ENCODE measurements at regions not wholly inside any gene's neighbourhood (a gene's known extent, or its start where the extent isn't known, plus 50 kb on each side); places are given as distances from the start of the nearest gene placed in this dataset.
"Not testable (repeated sequence)": the region's sequence is repeated elsewhere in the genome, so short reads cannot be mapped to it uniquely, and the experiment has no call there.

GRCh38 chr12:128109636-128110035, 157.3 kb upstream of the TMEM132C start:
- no peak for DNase-seq

DNA sequence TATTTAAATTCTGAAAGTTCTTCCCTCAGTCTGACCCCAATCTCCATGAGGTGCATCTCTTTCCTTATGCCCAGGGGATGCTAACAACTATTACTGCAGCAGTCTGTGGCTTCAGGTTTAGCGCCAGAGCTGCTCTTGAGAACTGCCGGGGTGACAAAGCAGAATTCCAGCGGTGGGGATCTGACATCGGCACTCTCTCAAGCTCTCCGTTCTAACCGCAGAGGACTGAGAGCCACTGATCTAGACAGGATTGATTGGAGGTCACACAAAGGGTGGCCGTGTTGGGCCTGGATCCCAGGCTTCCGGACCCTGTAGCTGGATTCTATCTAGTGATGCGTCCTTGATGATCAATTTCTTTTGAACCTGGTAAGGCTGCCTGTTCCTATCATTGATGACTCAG, 155.6 kb upstream of the TMEM132C start:
- no peak for DNase-seq

GRCh38 chr12:128111951-128112350, 155.0 kb upstream of the TMEM132C start:
- DNase-seq = no peak

DNA sequence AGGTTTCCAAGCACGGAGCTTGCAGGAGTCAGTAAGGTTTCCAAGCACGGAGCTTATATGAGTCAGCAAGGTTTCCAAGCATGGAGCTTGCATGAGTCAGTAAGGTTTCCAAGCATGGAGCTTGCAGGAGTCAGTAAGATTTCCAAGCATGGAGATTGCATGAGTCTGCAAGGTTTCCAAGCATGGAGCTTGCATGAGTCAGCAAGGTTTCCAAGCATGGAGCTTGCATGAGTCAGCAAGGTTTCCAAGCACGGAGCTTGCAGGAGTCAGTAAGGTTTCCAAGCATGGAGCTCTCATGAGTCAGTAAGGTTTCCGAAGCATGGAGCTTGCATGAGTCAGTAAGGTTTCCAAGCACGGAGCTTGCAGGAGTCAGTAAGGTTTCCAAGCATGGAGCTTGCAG, 153.7 kb upstream of the TMEM132C start:
- DNase-seq = not testable (repeated sequence)

DNA sequence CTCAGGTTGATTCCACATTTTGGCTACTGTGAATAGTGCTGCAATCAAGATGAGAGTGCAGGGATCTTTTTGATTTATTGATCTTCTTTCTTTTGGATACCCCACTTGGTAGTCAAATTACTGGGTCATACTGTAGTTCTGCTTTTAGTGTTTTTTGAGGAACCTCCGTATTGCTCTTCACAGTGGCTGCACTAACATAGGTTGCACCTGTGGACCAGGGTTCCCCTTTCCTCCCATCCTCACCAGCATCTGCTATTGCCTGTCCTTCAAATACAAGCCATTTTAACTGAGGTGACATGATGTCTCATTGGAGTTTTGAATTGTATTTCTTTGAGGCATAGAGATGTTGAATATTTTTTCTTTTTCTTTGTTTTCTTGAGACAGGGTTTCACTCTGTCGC, 152.5 kb upstream of the TMEM132C start:
- no peak for DNase-seq

GRCh38 chr12:128116537-128116936, 150.4 kb upstream of the TMEM132C start:
- DNase-seq = no peak

GRCh38 chr12:128120035-128120434, 146.9 kb upstream of the TMEM132C start:
- no peak for DNase-seq

DNA sequence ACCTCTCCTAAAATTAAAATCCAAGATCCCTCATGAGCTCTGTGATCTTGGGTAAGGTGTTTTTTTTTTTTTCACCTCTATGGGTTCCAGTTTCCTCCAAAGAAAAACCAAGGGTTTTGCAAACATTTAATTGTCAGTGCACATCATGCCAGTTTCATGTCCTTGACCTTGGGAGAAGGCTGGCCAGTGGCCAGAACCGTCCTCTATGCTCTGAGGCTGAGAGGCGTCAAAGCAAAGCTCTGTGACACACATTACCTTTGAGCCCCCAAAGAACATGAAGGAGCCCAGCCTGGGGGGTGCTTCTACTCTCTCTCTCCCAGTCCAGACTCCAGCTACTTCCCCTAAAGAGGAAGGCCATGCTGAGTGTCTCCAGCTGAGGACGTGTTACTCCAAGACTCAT, 145.5 kb upstream of the TMEM132C start:
- no peak for DNase-seq

- no peak for DNase-seq
These were observed 143.9 kb upstream of the TMEM132C start for GRCh38 chr12:128123096-128123495.

- no peak for DNase-seq
These were observed 135.0 kb upstream of the TMEM132C start for GRCh38 chr12:128131955-128132354.

DNA sequence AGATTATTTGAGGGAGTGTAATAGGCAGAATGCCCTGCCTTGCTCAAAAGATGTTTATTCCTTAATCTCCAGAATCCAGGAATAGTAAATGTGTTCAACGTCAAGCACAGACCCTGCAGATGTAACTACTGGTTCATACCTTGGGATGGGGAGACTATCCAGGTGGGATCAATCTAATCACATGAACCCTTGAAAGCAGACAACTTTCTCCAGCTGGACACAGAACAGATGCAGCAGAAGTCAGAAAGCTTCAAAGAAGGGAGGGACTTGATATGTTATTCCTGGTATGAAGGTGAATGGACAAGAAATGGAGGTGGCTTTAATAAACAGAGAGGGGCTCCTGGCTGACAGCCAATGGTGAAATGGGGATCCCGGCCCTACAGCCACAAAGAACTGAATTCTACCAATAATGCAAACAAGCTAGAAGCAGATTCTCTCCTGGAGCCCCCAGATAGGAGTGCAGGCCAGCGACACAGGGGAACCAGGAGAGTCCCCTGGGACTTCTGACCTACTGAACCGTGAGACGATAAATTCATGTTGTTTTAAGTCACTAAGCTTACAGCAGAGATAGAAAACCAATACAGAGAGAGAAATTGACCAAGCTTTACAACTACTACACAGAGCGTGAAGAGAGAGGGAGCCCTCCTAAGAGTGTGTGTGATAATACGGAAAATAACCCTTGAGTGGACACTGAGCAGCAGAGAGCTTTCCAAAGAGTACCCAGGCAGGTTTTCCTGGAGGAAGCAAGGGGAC, 133.5 kb upstream of the TMEM132C start:
- DNase-seq = no peak

DNA sequence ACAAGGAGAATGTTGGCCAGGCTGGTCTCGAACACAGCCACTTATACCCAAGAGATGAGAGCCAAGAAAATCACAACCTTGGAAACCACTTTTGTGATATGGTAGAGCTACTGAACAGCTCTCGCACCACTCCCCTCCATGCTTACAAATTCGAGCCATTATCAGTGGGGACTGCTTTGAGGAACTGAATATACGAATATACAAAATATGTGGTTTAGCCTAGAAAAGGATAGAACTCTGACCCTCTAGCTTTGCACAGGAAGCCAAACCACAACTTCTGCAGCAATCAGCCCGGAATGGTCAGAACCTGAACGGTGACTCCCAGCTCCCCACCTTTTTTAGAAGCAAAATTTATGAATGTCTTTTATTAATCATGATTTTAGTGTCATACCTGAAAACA, 129.8 kb upstream of the TMEM132C start:
- no peak for DNase-seq

GRCh38 chr12:128138125-128138524, 128.8 kb upstream of the TMEM132C start:
- DNase-seq = no peak

GRCh38 chr12:128140551-128140950, 126.4 kb upstream of the TMEM132C start:
- DNase-seq = no peak

- DNase-seq = no peak
These were observed 116.0 kb upstream of the TMEM132C start for GRCh38 chr12:128150961-128151360.

DNA sequence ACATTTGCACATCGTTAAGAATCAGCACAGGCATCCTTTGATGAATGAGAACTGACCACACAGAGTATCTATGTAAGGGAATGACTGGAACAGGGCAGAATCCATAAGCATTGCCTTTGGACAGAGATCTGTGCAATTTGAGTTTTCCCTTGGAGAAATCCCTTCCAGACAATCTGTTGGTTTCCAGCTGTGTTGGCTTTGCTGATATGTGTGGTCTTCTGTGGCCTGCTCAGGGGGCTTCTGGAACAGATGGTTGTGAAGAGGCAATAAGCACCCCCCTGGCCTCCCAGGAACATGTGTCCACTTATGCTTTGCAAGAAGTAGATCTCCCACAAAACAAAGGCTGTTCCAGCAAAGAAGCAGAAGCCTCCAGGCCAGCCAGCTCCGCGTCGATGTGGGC, 111.4 kb upstream of the TMEM132C start:
- no peak for DNase-seq

GRCh38 chr12:128163086-128163485, 103.9 kb upstream of the TMEM132C start:
- no peak for DNase-seq

DNA sequence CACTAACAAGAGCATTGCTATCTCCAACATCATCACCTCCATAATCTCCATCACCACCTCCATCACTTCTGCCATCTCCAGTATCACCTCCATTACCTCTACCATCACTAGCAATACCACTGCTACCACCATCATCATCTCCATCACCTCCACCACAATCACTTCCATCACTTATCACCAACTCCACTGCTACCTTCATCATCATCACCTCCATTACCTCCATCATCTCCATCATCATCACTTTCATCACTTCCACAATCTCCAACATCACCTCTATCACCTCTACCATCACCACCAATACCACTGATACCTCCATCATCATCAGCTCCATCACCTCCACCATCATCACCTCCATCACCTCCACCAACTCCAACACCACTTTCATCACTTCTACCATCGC, 102.4 kb upstream of the TMEM132C start:
- no peak for DNase-seq

DNA sequence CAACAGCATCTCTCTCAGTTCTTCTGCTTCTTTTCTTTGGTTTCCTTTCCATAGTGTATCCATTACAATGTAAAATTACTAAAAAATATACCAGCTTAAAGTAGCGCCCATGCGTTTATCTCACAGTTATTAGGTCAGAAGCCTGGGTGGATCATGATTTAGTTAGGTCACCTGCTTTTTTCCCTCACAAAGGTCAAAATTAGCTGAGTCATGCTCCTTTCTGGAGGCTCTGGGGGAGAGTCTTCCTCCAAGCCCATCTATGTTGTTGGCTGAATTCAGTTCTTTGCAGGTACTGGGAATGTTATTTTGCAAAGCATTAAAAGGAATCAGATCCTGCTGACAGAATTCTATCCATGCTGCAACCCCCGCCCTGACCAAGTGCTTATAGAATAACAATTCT, 101.6 kb upstream of the TMEM132C start:
- DNase-seq = no peak

DNA sequence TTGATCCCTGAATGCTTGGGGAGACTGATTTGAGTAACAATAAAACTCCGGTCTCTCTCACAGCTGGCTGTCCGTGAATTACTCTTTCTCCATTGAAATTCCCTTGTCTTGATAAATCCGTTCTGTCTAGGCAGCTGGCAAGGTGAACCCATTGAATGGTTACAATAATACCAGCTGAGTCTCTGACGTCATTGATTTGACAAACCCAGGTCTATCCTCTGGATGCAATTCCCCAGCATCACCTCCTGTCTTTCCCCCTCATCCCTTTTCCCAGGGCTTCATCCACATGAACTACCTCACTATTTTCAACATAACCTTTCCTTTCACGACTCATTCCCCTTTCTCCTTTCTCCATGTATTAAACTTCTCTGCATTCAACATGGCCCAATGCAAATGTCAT, 98.7 kb upstream of the TMEM132C start:
- no peak for DNase-seq

DNA sequence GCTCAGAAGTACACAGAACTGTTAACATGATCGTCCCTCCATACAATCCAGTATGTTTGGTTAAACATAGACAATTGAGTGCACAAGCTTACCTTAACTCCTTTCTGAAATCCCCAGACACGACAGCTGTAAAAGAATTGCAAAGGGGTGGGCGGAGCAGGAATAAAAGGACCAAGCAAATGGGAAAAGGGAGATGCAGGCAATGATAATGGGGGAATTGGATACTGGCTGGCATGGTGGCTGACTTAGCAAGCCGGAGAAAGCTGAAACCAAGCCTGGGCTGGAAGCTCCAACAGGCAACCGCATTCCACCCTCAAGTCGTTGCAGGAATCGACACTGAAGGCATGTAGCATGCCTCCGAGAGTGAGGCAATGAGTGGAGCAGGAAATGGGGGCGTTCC, 96.8 kb upstream of the TMEM132C start:
- DNase-seq = no peak

DNA sequence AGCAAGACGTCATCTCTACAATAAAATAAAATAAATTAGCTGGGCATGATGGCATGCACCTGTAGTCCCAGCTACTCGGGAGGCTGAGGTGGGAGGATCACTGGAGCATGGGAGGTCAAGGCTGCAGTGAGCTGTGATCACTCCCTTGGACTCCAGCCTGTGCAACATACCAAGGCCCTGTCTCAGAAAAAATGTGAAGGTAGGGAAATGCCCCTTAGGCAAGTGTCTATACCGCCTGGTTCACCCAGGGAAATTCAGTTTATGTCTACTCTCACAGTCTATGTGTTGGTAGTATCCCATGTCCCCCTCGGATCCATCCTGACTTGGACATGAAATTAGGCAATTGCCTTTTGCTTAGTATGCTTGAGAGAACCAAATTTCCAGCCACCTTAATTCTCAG, 88.4 kb upstream of the TMEM132C start:
- DNase-seq = no peak

GRCh38 chr12:128178966-128179365, 88.0 kb upstream of the TMEM132C start:
- DNase-seq = no peak

GRCh38 chr12:128180166-128180565, 86.8 kb upstream of the TMEM132C start:
- no peak for DNase-seq

GRCh38 chr12:128190052-128190451, 76.9 kb upstream of the TMEM132C start:
- no peak for DNase-seq
